ENCODE measurements at regions not wholly inside any gene's neighbourhood (a gene's known extent, or its start where the extent isn't known, plus 50 kb on each side); places are given as distances from the start of the nearest gene placed in this dataset.

GRCh38 chr7:153472516-153472915 is 579.7 kb upstream of the DPP6 start:
- no peak for DNase-seq

GRCh38 chr7:153473185-153473584 is 579.0 kb upstream of the DPP6 start:
- DNase-seq = no peak

GRCh38 chr7:153475239-153475638 is 577.0 kb upstream of the DPP6 start:
- DNase-seq = no peak

GRCh38 chr7:153476166-153476565 is 576.0 kb upstream of the DPP6 start:
- DNase-seq = no peak

GRCh38 chr7:153496257-153496656 is 555.9 kb upstream of the DPP6 start:
- no peak for DNase-seq

- DNase-seq = no peak
Measured at GRCh38 chr7:153503093-153503492, 549.1 kb upstream of the DPP6 start.

- DNase-seq = no peak
Measured at GRCh38 chr7:153504288-153505075, 547.7 kb upstream of the DPP6 start.

- no peak for DNase-seq
Measured at GRCh38 chr7:153507885-153508284, 544.3 kb upstream of the DPP6 start.

GRCh38 chr7:153509768-153510167 is 542.4 kb upstream of the DPP6 start:
- no peak for DNase-seq

GRCh38 chr7:153510674-153511073 is 541.5 kb upstream of the DPP6 start:
- DNase-seq = no peak

GRCh38 chr7:153514032-153514431 is 538.2 kb upstream of the DPP6 start:
- no peak for DNase-seq

- no peak for DNase-seq
Measured at GRCh38 chr7:153515359-153515758, 536.8 kb upstream of the DPP6 start.

GRCh38 chr7:153518201-153518984 is 533.8 kb upstream of the DPP6 start:
- DNase-seq = no peak

- no peak for DNase-seq
Measured at GRCh38 chr7:153521370-153521769, 530.8 kb upstream of the DPP6 start.

- DNase-seq = no peak
Measured at GRCh38 chr7:153522261-153522660, 529.9 kb upstream of the DPP6 start.

GRCh38 chr7:153523320-153524015 is 528.7 kb upstream of the DPP6 start:
- no peak for DNase-seq

- DNase-seq = no peak
Measured at GRCh38 chr7:153524070-153524601, 528.1 kb upstream of the DPP6 start.

GRCh38 chr7:153529100-153529499 is 523.1 kb upstream of the DPP6 start:
- DNase-seq = no peak

GRCh38 chr7:153529651-153530165 is 522.5 kb upstream of the DPP6 start:
- no peak for DNase-seq

GRCh38 chr7:153530441-153530840 is 521.8 kb upstream of the DPP6 start:
- DNase-seq = no peak

GRCh38 chr7:153532326-153532725 is 519.9 kb upstream of the DPP6 start:
- no peak for DNase-seq

- no peak for DNase-seq
Measured at GRCh38 chr7:153537271-153537670, 514.9 kb upstream of the DPP6 start.

- DNase-seq = no peak
Measured at GRCh38 chr7:153541903-153542302, 510.3 kb upstream of the DPP6 start.

Measured in inflammatory macrophage treated with lipopolysaccharide for 4 hours (primary cell).